ENCODE measurements at regions not wholly inside any gene's neighbourhood (a gene's known extent, or its start where the extent isn't known, plus 50 kb on each side); places are given as distances from the start of the nearest gene placed in this dataset.
"Not testable (repeated sequence)": the region's sequence is repeated elsewhere in the genome, so short reads cannot be mapped to it uniquely, and the experiment has no call there.

DNA sequence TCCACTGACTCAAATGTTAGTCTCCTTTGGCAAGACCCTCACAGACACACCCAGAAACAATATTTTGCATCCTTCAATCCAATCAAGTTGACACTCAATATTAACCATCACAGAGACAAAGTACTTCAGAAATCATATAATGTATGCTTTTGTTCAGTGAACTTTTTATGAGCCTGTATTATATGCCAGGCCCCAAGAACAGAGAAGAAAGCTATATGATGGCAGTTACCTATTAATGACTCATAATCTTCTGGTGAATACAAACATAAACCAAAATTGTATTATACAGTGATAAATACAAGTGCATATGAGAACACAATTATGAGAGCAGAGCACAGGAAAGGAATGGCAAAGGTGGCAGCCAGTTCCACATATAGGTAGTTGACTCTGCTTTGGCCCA, 852.0 kb upstream of the EPHA5 start:
- no peak for DNase-seq

- no peak for DNase-seq
Measured at GRCh38 chr4:66516940-66517339, 846.7 kb upstream of the EPHA5 start.

- no peak for DNase-seq
Measured at GRCh38 chr4:66506985-66507384, 836.7 kb upstream of the EPHA5 start.

- no peak for DNase-seq
Measured at GRCh38 chr4:66501997-66502396, 831.7 kb upstream of the EPHA5 start.

DNA sequence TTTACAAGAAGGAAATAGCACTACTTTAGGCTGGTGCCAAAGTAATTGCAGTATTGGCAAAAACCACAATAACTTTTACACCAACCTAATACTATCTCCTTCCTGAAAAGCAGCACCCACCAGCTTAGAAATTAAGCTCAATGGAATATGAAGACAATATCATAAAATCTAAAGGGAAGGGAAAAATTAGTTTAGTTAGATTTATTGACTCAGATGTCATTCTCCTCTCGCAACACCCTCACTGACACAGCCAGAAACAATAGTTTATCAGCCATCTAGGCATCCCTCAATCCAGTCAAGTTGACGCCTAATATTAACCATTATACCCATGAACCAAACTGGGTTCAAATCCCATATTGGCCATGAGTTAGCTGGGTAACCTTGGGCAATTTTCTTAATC, 820.4 kb upstream of the EPHA5 start:
- no peak for DNase-seq

DNA sequence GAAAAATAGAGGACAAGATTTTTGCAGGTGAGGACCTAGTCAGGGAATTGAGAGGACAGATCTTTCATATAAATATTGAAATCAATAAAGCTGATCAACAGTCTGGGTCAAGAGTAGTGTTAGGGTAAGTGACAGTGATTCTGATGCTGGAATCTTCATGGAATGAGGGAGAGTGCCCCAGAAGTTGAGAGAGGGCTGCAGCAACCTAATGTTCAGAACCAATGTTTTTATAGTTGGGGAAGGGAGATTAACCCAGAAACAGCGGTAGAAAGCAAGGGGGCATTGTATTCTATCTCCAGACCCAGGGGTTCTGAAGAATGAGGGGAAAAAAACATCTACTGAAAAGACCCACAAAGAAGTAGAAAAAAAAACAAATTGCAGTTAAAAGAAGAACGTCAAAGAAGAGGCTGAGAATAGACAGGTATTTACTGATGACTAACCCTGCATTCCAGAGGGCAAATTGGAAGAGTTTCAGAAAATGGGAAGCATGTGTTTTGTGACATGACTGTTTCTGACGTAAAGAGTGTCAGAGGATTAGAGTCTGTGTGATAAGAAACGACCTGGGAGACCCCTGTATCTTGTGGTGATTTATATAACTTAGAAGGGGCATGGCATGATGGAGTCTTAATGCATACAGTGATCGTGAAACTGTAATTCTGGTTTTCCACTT, 819.6 kb upstream of the EPHA5 start:
- DNase-seq, result peak; percentile 81

GRCh38 chr4:66489370-66489769, 819.1 kb upstream of the EPHA5 start:
- DNase-seq, result no peak

DNA sequence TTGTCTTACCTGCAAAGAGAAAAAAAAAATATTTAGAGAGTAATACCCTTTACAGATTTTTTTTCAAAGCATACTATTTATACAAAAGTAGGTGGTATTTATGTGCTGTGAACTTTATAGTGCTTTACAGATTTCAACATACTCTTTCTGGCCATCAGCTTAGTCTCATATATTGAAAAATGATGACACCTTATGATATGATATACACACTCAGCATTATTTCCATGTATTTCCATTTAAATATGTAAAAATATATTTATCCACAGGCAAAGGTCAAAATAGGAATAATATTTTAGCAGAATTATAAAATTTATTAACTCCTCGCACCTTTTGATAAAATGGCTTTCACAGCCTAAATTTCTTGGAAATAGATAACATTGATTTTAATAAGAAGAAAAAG, 815.8 kb upstream of the EPHA5 start:
- DNase-seq, result no peak

GRCh38 chr4:66482186-66482585, 811.9 kb upstream of the EPHA5 start:
- no peak for DNase-seq

GRCh38 chr4:66475596-66475995, 805.3 kb upstream of the EPHA5 start:
- DNase-seq, result peak; percentile 11

DNA sequence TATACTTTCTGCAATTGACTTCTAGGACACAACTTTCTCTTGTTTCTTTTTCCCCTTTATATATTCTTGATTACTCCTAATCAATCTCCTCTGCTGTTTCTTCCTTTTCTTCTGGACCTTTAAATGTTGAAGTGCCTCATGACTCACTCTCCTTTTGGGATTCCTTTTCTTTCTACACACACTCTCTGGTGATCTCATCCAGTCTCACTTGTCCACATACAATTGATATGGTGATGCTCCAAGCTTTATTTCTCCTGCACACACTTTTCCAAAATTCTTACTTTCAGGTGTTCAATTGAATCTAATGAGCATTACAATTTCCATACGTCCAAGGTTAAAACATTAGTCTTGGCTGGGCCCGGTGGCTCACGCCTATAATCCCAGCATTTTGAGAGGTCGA, 794.8 kb upstream of the EPHA5 start:
- peak; percentile 38 for DNase-seq

DNA sequence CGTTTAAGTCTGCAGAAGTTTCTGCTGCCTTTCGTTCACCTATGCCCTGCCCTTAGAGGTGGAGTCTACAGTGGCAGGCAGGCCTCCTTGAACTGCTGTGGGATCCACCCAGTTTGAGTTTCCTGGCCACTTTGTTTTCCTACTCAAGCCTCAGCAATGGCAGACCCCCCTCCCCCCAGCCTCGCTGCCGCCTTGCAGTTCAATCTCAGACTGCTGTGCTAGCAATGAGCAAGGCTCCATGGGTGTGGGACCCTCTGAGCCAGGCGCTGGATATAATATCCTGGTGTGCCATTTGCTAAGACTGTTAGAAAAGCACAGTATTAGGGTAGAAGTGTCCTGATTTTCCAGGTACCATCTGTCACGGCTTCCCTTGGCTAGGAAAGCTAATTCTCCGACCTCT, 792.6 kb upstream of the EPHA5 start:
- DNase-seq, result not testable (repeated sequence)

DNA sequence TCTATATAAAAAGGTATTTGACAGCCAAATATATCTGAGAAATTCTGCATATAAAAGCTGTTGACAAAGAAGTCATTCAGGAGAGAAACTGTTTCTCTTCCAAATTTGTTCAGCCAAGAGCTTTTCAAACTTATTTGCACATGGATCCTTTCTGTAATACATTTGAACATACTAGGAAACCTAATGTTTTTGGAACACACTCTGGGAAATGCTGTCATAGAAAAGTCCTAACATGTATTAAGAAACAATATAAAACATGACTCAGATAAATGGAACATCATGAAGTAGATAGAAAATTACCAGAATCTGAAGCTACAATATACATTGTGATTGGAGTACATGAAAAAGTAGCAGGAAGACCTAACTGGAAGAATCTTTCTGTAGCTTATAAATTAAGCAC, 781.5 kb upstream of the EPHA5 start:
- no peak for DNase-seq

DNA sequence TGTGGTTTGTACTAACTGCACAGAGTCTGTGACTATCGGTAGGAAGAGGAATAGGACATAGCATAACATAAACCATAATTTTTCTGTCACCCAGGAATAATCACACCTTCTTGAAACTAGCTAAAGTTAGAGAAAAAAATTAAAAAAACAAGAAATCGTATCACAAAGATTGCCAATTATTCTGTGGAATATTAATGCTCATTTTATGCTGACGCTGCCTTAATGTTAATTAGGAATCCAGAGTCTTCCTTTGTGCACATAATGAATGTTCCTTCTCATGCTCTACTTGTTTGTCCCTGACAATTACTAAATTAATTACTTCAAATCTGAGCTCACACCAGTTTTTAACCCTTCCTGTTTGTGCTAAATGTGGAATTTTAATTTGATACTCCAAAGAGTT, 772.7 kb upstream of the EPHA5 start:
- DNase-seq, result no peak

DNA sequence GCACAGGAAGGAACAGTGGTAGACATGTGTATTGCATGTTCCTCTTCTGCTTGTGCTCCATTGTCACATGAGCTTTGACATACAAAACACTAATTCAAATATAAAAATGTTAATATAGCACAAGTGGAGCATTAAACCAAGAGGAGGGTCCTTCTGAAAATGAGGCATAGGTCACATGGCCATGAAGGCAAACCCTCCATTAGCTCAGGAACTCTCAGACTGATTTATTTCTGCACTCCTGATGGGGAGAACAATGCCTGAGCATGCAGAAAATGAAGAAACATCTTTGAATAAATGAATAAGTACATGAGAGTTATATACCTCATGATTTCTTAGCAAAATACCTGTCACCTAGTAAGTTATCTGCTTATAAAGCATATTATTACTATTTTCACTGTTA, 769.2 kb upstream of the EPHA5 start:
- DNase-seq, result no peak

GRCh38 chr4:66433706-66434105, 763.4 kb upstream of the EPHA5 start:
- DNase-seq, result no peak

DNA sequence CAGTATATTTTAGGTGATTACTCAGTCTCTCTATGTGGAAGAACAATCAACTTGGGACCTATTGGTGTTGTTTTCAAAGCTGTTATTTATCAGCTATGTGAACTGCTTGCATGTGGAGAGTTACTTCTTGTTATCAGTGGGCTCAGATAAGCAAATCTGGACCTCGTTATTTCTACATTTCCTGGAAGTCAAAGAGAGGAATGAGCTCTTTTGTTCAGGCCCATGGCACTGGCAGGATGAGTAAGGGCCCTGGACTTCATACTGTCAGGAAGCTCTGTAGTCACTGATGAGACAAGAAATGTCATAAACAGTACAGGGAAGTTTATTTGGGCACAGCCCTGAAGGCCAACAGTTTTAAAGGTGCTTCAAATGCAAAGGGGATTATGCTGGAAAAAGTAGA, 760.6 kb upstream of the EPHA5 start:
- peak; percentile 69 for DNase-seq

GRCh38 chr4:66429276-66429675, 759.0 kb upstream of the EPHA5 start:
- DNase-seq, result no peak

DNA sequence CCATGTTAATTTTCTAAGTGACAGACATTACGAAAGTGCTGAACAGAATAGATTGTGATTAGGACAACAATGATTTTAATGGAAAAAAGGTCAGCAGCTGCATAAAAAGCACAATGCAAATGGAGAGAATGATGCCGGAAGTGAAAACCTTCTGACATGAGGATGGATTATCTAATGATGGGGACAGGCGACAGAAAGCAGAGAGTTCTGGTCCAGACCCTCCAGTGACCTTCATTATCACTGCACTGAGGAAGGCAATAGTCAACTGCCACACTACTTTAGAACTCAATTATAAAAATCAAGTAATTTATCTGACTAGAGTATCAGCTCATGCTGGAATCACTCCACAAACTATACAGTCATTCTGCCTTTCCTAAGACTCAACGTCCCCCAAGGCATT, 746.1 kb upstream of the EPHA5 start:
- no peak for DNase-seq

- peak; percentile 40 for DNase-seq
Measured at GRCh38 chr4:66404141-66404540, 733.9 kb upstream of the EPHA5 start.

DNA sequence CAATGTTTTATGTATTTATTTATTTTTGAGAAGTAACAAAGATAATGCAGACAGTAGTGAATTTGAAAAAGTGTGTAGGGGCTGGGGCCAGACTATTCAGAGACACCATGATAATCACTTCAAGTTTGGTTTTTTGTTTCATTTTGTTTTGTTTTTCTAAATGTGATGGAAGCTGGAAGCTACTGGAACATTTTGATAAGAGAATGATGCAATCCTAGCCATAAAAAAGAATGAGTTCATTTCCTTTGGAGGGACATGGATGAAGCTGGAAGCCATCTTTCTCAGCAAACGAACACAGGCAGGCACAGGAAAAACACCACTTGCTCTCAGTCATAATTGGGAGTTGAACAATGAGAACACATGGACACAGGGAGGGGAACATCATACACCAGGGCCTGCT, 706.6 kb upstream of the EPHA5 start:
- no peak for DNase-seq

GRCh38 chr4:66376396-66376795, 706.1 kb upstream of the EPHA5 start:
- DNase-seq, result no peak

DNA sequence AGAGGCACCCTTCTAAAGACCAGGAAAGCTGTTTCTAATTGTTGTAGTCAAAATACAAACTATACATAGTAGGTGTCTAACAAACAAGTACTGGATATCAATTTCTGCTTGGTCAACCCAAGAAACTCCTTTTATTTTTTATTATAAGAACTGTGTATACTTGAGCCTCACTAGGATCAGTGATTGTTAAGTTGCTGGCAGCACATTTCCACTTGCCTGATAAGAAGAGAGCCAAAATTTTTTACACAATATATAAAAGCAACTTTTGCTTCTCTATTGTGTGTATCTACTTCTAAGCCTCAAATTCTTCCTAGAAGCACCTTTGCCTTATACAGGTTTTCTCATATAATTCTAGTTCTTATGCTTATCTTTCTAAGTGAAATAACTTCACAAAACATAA, 703.0 kb upstream of the EPHA5 start:
- DNase-seq, result no peak

DNA sequence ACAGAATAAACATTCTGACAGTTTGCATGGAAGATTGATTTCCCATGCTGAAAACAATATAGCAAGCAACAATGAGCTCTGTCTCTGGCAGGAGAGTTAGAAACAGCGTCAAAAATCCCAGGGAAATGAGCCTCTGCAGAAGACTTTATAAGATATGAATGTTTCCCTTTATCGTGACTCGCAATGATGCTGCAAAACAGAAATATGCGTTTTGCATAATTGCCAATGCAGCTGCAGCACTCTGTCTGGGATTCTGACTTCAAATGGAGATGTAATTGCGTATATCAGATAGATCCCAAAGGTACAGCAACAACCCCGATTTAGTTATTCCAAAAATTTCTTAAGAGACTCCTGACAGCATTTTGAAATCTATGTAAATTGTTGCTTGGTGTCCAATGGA, 702.4 kb upstream of the EPHA5 start:
- DNase-seq, result peak; percentile 5

- no peak for DNase-seq
Measured at GRCh38 chr4:66367043-66367660, 696.9 kb upstream of the EPHA5 start.
